GM23338 (cell line): ENCODE measurements at regions not wholly inside any gene's neighbourhood (a gene's known extent, or its start where the extent isn't known, plus 50 kb on each side); places are given as distances from the start of the nearest gene placed in this dataset.

Source experiments
- ATAC-seq: fragments of 200-7000 bp; cut with Tn5 transposase; 3 replicates; pipeline ENCODE4 v1.9.1; 2020
- DNase-seq: peaks from one replicate; pipeline ENCODE4 v3.0.0-alpha.2; 2015; ENCODE audit warnings: low spot score
- H2AFZ ChIP-seq: fragments of 200-600 bp; sonication (generic); 2 replicates; pipeline ENCODE4 v1.8.0; 2016; ENCODE audit warnings: antibody characterized with exemption, mild to moderate bottlenecking, moderate library complexity
- H3F3A ChIP-seq: fragments of 200-600 bp; sonication (generic); replicated peaks from 2 replicates; pipeline ENCODE4 v1.8.0; 2017; ENCODE audit warnings: antibody characterized with exemption, mixed run types, low read depth
- H3K27ac ChIP-seq: fragments of 200-600 bp; sonication (generic); 2 replicates; pipeline ENCODE4 v1.6.1; 2016; ENCODE audit warnings: low read depth
- H3K27me3 ChIP-seq: fragments of 200-600 bp; sonication (generic); 2 replicates; pipeline ENCODE4 v1.8.0; 2016; ENCODE audit warnings: mild to moderate bottlenecking, mixed run types, moderate library complexity; ENCODE audit not compliant: insufficient read depth
- H3K36me3 ChIP-seq: fragments of 200-600 bp; sonication (generic); 2 replicates; pipeline ENCODE4 v1.8.0; 2016; ENCODE audit warnings: mild to moderate bottlenecking; ENCODE audit not compliant: insufficient read depth
- H3K4me1 ChIP-seq: fragments of 200-600 bp; sonication (generic); 2 replicates; pipeline ENCODE4 v1.8.0; 2016; ENCODE audit warnings: mild to moderate bottlenecking, moderate library complexity; ENCODE audit not compliant: insufficient read depth
- H3K4me2 ChIP-seq: fragments of 200-600 bp; sonication (generic); 2 replicates; pipeline ENCODE4 v1.7.1; 2017; ENCODE audit warnings: mixed run types
- H3K4me3 ChIP-seq: fragments of 200-600 bp; sonication (generic); 2 replicates; pipeline ENCODE4 v1.6.1; 2016; ENCODE audit warnings: mixed run types
- H3K79me2 ChIP-seq: fragments of 200-600 bp; sonication (generic); replicated peaks from 2 replicates; pipeline ENCODE4 v1.8.0; 2017; ENCODE audit warnings: mild to moderate bottlenecking; ENCODE audit not compliant: insufficient read depth
- H3K9me2 ChIP-seq: fragments of 200-600 bp; sonication (generic); 2 replicates; pipeline ENCODE4 v1.8.0; 2017; ENCODE audit not compliant: insufficient read depth
- H4K20me1 ChIP-seq: fragments of 200-600 bp; sonication (generic); replicated peaks from 2 replicates; pipeline ENCODE4 v1.8.0; 2017; ENCODE audit warnings: mild to moderate bottlenecking; ENCODE audit not compliant: insufficient read depth
- H3K27ac Mint-ChIP-seq: 2 replicates; pipeline ENCODE4 v1.8.0; 2020; ENCODE audit warnings: inconsistent platforms, mild to moderate bottlenecking, moderate library complexity, mixed read lengths
- H3K27me3 Mint-ChIP-seq: 3 replicates; pipeline ENCODE4 v1.8.0; 2022; ENCODE audit warnings: low read depth, mild to moderate bottlenecking, moderate library complexity, mixed read lengths, inconsistent platforms; ENCODE audit not compliant: insufficient read depth, poor library complexity
- H3K36me3 Mint-ChIP-seq: 3 replicates; pipeline ENCODE4 v1.8.0; 2021; ENCODE audit warnings: low read depth, mild to moderate bottlenecking, inconsistent platforms, moderate library complexity, mixed read lengths
- H3K4me1 Mint-ChIP-seq: 3 replicates; pipeline ENCODE4 v1.8.0; 2020; ENCODE audit warnings: mild to moderate bottlenecking, inconsistent platforms, mixed read lengths
- H3K4me3 Mint-ChIP-seq: 3 replicates; pipeline ENCODE4 v1.8.0; 2021; ENCODE audit warnings: moderate library complexity, mild to moderate bottlenecking, inconsistent platforms, mixed read lengths
- H3K9me3 Mint-ChIP-seq: 3 replicates; pipeline ENCODE4 v1.8.0; 2020; ENCODE audit warnings: moderate library complexity, mild to moderate bottlenecking, inconsistent platforms, mixed read lengths
- CREB1 ChIP-seq: fragments of 250-450 bp; sonication (Bioruptor Pico); IDR thresholded peaks from 2 replicates; pipeline ENCODE4 v1.5.0; 2020; ENCODE audit warnings: low read depth, mild to moderate bottlenecking, moderate library complexity
- CTCF ChIP-seq, 2 experiments: fragments of 200-600 bp in 1 of 2; sonication (generic) in 1 of 2; conservative IDR thresholded peaks; 2 replicates each; pipeline versions ENCODE4 v1.5.1 to v1.6.1; 2016 to 2017; ENCODE audit warnings: antibody characterized with exemption in 2 of 2, low read depth in 2 of 2, mild to moderate bottlenecking in 2 of 2, moderate library complexity in 1 of 2
- ETS1 ChIP-seq: IDR thresholded peaks from 2 replicates; pipeline ENCODE4 v1.6.1; 2016; ENCODE audit warnings: antibody characterized with exemption
- EZH2 ChIP-seq: fragments of 200-600 bp; sonication (generic); IDR thresholded peaks from one replicate; pipeline ENCODE4 v1.8.0; 2017; ENCODE audit warnings: antibody characterized with exemption, mild to moderate bottlenecking, low read depth; ENCODE audit not compliant: unreplicated experiment
- EZH2phosphoT487 ChIP-seq: fragments of 200-600 bp; sonication (generic); IDR thresholded peaks from one replicate; pipeline ENCODE4 v1.8.1; 2018; ENCODE audit warnings: antibody characterized with exemption; ENCODE audit not compliant: unreplicated experiment
- JUNB ChIP-seq: IDR thresholded peaks from one replicate; pipeline ENCODE4 v1.6.1; 2016; ENCODE audit warnings: antibody characterized with exemption; ENCODE audit not compliant: unreplicated experiment
- NANOG ChIP-seq: IDR thresholded peaks from 2 replicates; pipeline ENCODE4 v1.6.1; 2016; ENCODE audit warnings: antibody characterized with exemption, borderline replicate concordance
- POLR2AphosphoS5 ChIP-seq: IDR thresholded peaks from 2 replicates; pipeline ENCODE4 v1.6.1; 2016; ENCODE audit warnings: antibody characterized with exemption, low read depth
- REST ChIP-seq: IDR thresholded peaks from one replicate; pipeline ENCODE4 v1.6.1; 2018; ENCODE audit warnings: antibody characterized with exemption; ENCODE audit not compliant: unreplicated experiment
- STAT1 ChIP-seq: IDR thresholded peaks from one replicate; pipeline ENCODE4 v1.6.1; 2016; ENCODE audit warnings: antibody characterized with exemption; ENCODE audit not compliant: unreplicated experiment
- ZNF114 ChIP-seq: fragments of 250-450 bp; sonication (Bioruptor Pico); IDR thresholded peaks from 2 replicates; pipeline ENCODE4 v1.5.0; 2020; ENCODE audit warnings: mild to moderate bottlenecking, moderate library complexity
- ZNF331 ChIP-seq: fragments of 250-450 bp; sonication (Bioruptor Pico); IDR thresholded peaks from 2 replicates; pipeline ENCODE4 v1.5.0; 2020; ENCODE audit warnings: low read depth, mild to moderate bottlenecking, moderate library complexity
- ZNF462 ChIP-seq: fragments of 250-450 bp; sonication (Bioruptor Pico); IDR thresholded peaks from 2 replicates; pipeline ENCODE4 v1.5.0; 2020; ENCODE audit warnings: mild to moderate bottlenecking, moderate library complexity

- no peaks in the 10 kb centered on the region for H3F3A ChIP-seq
- no peaks in the 10 kb centered on the region for H3K27me3 Mint-ChIP-seq
- DNase-seq (no peak), ATAC-seq (no peak)
- H3K4me1 Mint-ChIP-seq, result peaks cover 8% of the 10 kb centered on the region; the same call in 2 of the 3 replicates
- H3K27me3 ChIP-seq, result no peaks in the 10 kb centered on the region
- H3K27ac ChIP-seq, result no peak overlapping the region
- TF ChIP-seq STAT1 (no peak), EZH2phosphoT487 (no peak), CTCF (conservative IDR thresholded peaks at IDR 0.05; ENCODE audit: low read depth in 2 of 2) (no peak), REST (no peak), ZNF331 (CRISPR knock-in tag) (no peak), NANOG (no peak), EZH2 (no peak), POLR2AphosphoS5 (no peak), ETS1 (no peak), CREB1 (CRISPR knock-in tag) (no peak), JUNB (no peak), ZNF462 (CRISPR knock-in tag) (no peak), ZNF114 (no peak)
- no peak overlapping the region for H3K27ac Mint-ChIP-seq
- no peak overlapping the region for H2AFZ ChIP-seq
- H3K4me3 ChIP-seq, result no peak overlapping the region
- H3K4me2 ChIP-seq, result no peak overlapping the region
- H3K4me3 Mint-ChIP-seq, result no peak overlapping the region
- H3K9me3 Mint-ChIP-seq, result peaks cover 8% of the 10 kb centered on the region; the same call in 2 of the 3 replicates
- H3K79me2 ChIP-seq, result no peaks in the 10 kb centered on the region
- no peaks in the 10 kb centered on the region; the same call in 2 of the 3 replicates for H3K36me3 Mint-ChIP-seq
- no peaks in the 10 kb centered on the region for H4K20me1 ChIP-seq
- H3K36me3 ChIP-seq, result no peaks in the 10 kb centered on the region
- no peaks in the 10 kb centered on the region for H3K4me1 ChIP-seq
- H3K9me2 ChIP-seq, result no peaks in the 10 kb centered on the region
Observed at GRCh38 chr2:214652473-214652872, 157.0 kb downstream of the BARD1 start.
